ENCODE measurements at regions not wholly inside any gene's neighbourhood (a gene's known extent, or its start where the extent isn't known, plus 50 kb on each side); places are given as distances from the start of the nearest gene placed in this dataset.

GRCh38 chr17:79366988-79367571 lies 243.8 kb downstream of the RBFOX3 start:
- Histone ChIP-seq H3K27me3 (ENCODE audit: control insufficient read depth in 1 of 2, insufficient read depth in 2 of 2, low read length in 2 of 2) (peaks cover 8 to 24% of the 10 kb centered on the region in 2 donors), H3K9me3 (ENCODE audit: control insufficient read depth in 2 of 2, low read length in 2 of 2) (no peaks in the 10 kb centered on the region), H3K36me3 (ENCODE audit: control insufficient read depth in 2 of 2, insufficient read depth in 2 of 2, low read length in 2 of 2) (no peaks in the 10 kb centered on the region), H3K9ac (ENCODE audit: low read length in 2 of 2) (no peak overlapping the region), H3K27ac (ENCODE audit: low read length) (no peak overlapping the region), H3K4me1 (ENCODE audit: control insufficient read depth, insufficient read depth, low read length) (no peaks in the 10 kb centered on the region), H3K4me3 (ENCODE audit: low read length in 2 of 2) (no peak overlapping the region)

GRCh38 chr17:79365836-79366770 lies 244.7 kb downstream of the RBFOX3 start:
- H3K4me3 ChIP-seq (ENCODE audit: low read length in 2 of 2): no peak overlapping the region
- no peak overlapping the region for H3K27ac ChIP-seq (ENCODE audit: low read length)
- H3K36me3 ChIP-seq (ENCODE audit: control insufficient read depth in 2 of 2, insufficient read depth in 2 of 2, low read length in 2 of 2): no peaks in the 10 kb centered on the region
- peaks cover 9 to 27% of the 10 kb centered on the region in 2 donors for H3K27me3 ChIP-seq (ENCODE audit: control insufficient read depth in 1 of 2, insufficient read depth in 2 of 2, low read length in 2 of 2)
- H3K9ac ChIP-seq (ENCODE audit: low read length in 2 of 2): no peak overlapping the region
- no peaks in the 10 kb centered on the region for H3K4me1 ChIP-seq (ENCODE audit: control insufficient read depth, insufficient read depth, low read length)
- H3K9me3 ChIP-seq (ENCODE audit: control insufficient read depth in 2 of 2, low read length in 2 of 2): no peaks in the 10 kb centered on the region

GRCh38 chr17:79365351-79365750 lies 245.5 kb downstream of the RBFOX3 start:
- Histone ChIP-seq H3K4me3 (ENCODE audit: low read length in 2 of 2) (no peak overlapping the region), H3K27me3 (ENCODE audit: control insufficient read depth in 1 of 2, insufficient read depth in 2 of 2, low read length in 2 of 2) (peaks cover 9 to 27% of the 10 kb centered on the region in 2 donors), H3K4me1 (ENCODE audit: control insufficient read depth, insufficient read depth, low read length) (no peaks in the 10 kb centered on the region), H3K36me3 (ENCODE audit: control insufficient read depth in 2 of 2, insufficient read depth in 2 of 2, low read length in 2 of 2) (no peaks in the 10 kb centered on the region), H3K9ac (ENCODE audit: low read length in 2 of 2) (no peak overlapping the region), H3K27ac (ENCODE audit: low read length) (no peak overlapping the region), H3K9me3 (ENCODE audit: control insufficient read depth in 2 of 2, low read length in 2 of 2) (no peaks in the 10 kb centered on the region)

- Histone ChIP-seq H3K27ac (ENCODE audit: low read length) (no peak overlapping the region), H3K9ac (ENCODE audit: low read length in 2 of 2) (no peak overlapping the region), H3K4me3 (ENCODE audit: low read length in 2 of 2) (no peak overlapping the region), H3K27me3 (ENCODE audit: control insufficient read depth in 1 of 2, insufficient read depth in 2 of 2, low read length in 2 of 2) (peaks cover 9 to 23% of the 10 kb centered on the region in 2 donors), H3K9me3 (ENCODE audit: control insufficient read depth in 2 of 2, low read length in 2 of 2) (no peaks in the 10 kb centered on the region), H3K36me3 (ENCODE audit: control insufficient read depth in 2 of 2, insufficient read depth in 2 of 2, low read length in 2 of 2) (no peaks in the 10 kb centered on the region), H3K4me1 (ENCODE audit: control insufficient read depth, insufficient read depth, low read length) (no peaks in the 10 kb centered on the region)
Observed at GRCh38 chr17:79364315-79365094, 246.3 kb downstream of the RBFOX3 start.

GRCh38 chr17:79363552-79364275 lies 247.1 kb downstream of the RBFOX3 start:
- Histone ChIP-seq H3K4me1 (ENCODE audit: control insufficient read depth, insufficient read depth, low read length) (no peaks in the 10 kb centered on the region), H3K9ac (ENCODE audit: low read length in 2 of 2) (no peak overlapping the region), H3K36me3 (ENCODE audit: control insufficient read depth in 2 of 2, insufficient read depth in 2 of 2, low read length in 2 of 2) (no peaks in the 10 kb centered on the region), H3K27ac (ENCODE audit: low read length) (no peak overlapping the region), H3K9me3 (ENCODE audit: control insufficient read depth in 2 of 2, low read length in 2 of 2) (no peaks in the 10 kb centered on the region), H3K4me3 (ENCODE audit: low read length in 2 of 2) (no peak overlapping the region), H3K27me3 (ENCODE audit: control insufficient read depth in 1 of 2, insufficient read depth in 2 of 2, low read length in 2 of 2) (peaks cover 12 to 25% of the 10 kb centered on the region in 2 donors)

- Histone ChIP-seq H3K36me3 (ENCODE audit: control insufficient read depth in 2 of 2, insufficient read depth in 2 of 2, low read length in 2 of 2) (no peaks in the 10 kb centered on the region), H3K27me3 (ENCODE audit: control insufficient read depth in 1 of 2, insufficient read depth in 2 of 2, low read length in 2 of 2) (peaks cover 10 to 23% of the 10 kb centered on the region in 2 donors), H3K9me3 (ENCODE audit: control insufficient read depth in 2 of 2, low read length in 2 of 2) (no peaks in the 10 kb centered on the region), H3K27ac (ENCODE audit: low read length) (no peak overlapping the region), H3K4me1 (ENCODE audit: control insufficient read depth, insufficient read depth, low read length) (no peaks in the 10 kb centered on the region), H3K4me3 (ENCODE audit: low read length in 2 of 2) (no peak overlapping the region), H3K9ac (ENCODE audit: low read length in 2 of 2) (no peak overlapping the region)
Observed at GRCh38 chr17:79362772-79363305, 248.0 kb downstream of the RBFOX3 start.

GRCh38 chr17:79361873-79362771 lies 248.7 kb downstream of the RBFOX3 start:
- Histone ChIP-seq H3K27me3 (ENCODE audit: control insufficient read depth in 1 of 2, insufficient read depth in 2 of 2, low read length in 2 of 2) (peaks cover 10 to 21% of the 10 kb centered on the region in 2 donors), H3K36me3 (ENCODE audit: control insufficient read depth in 2 of 2, insufficient read depth in 2 of 2, low read length in 2 of 2) (no peaks in the 10 kb centered on the region), H3K4me1 (ENCODE audit: control insufficient read depth, insufficient read depth, low read length) (no peaks in the 10 kb centered on the region), H3K4me3 (ENCODE audit: low read length in 2 of 2) (no peak overlapping the region), H3K9me3 (ENCODE audit: control insufficient read depth in 2 of 2, low read length in 2 of 2) (no peaks in the 10 kb centered on the region), H3K9ac (ENCODE audit: low read length in 2 of 2) (no peak overlapping the region), H3K27ac (ENCODE audit: low read length) (no peak overlapping the region)

- H3K27me3 ChIP-seq (ENCODE audit: control insufficient read depth in 1 of 2, insufficient read depth in 2 of 2, low read length in 2 of 2): peaks cover 14 to 25% of the 10 kb centered on the region in 2 donors
Observed at GRCh38 chr17:79361221-79361734, 249.6 kb downstream of the RBFOX3 start.

GRCh38 chr17:79360196-79360595 lies 250.7 kb downstream of the RBFOX3 start:
- no peak overlapping the region for H3K4me3 ChIP-seq (ENCODE audit: low read length in 2 of 2)
- H3K4me1 ChIP-seq (ENCODE audit: control insufficient read depth, insufficient read depth, low read length): no peaks in the 10 kb centered on the region
- no peaks in the 10 kb centered on the region for H3K36me3 ChIP-seq (ENCODE audit: control insufficient read depth in 2 of 2, insufficient read depth in 2 of 2, low read length in 2 of 2)
- no peaks in the 10 kb centered on the region for H3K9me3 ChIP-seq (ENCODE audit: control insufficient read depth in 2 of 2, low read length in 2 of 2)
- peaks cover 17 to 26% of the 10 kb centered on the region in 2 donors for H3K27me3 ChIP-seq (ENCODE audit: control insufficient read depth in 1 of 2, insufficient read depth in 2 of 2, low read length in 2 of 2)
- H3K27ac ChIP-seq (ENCODE audit: low read length): no peak overlapping the region
- no peak overlapping the region for H3K9ac ChIP-seq (ENCODE audit: low read length in 2 of 2)

More at GRCh38 chr17:79361221-79361734, 249.6 kb downstream of the RBFOX3 start:
- H3K9me3 ChIP-seq (ENCODE audit: control insufficient read depth in 2 of 2, low read length in 2 of 2): no peaks in the 10 kb centered on the region
- H3K4me1 ChIP-seq (ENCODE audit: control insufficient read depth, insufficient read depth, low read length): no peaks in the 10 kb centered on the region
- H3K9ac ChIP-seq (ENCODE audit: low read length in 2 of 2): no peak overlapping the region
- H3K36me3 ChIP-seq (ENCODE audit: control insufficient read depth in 2 of 2, insufficient read depth in 2 of 2, low read length in 2 of 2): no peaks in the 10 kb centered on the region
- H3K4me3 ChIP-seq (ENCODE audit: low read length in 2 of 2): no peak overlapping the region
- no peak overlapping the region for H3K27ac ChIP-seq (ENCODE audit: low read length)
